Activated CD4-positive, alpha-beta T cell treated with anti-CD3 and anti-CD28 coated beads, Interleukin-2, amount 50 U/mL, for 48 hours (primary cell): ENCODE measurements at regions not wholly inside any gene's neighbourhood (a gene's known extent, or its start where the extent isn't known, plus 50 kb on each side); places are given as distances from the start of the nearest gene placed in this dataset.
"Not testable (repeated sequence)": the region's sequence is repeated elsewhere in the genome, so short reads cannot be mapped to it uniquely, and the experiment has no call there.

Experiments used
- DNase-seq, 2 experiments: peaks; one replicate each; pipeline ENCODE4 v3.0.0-alpha.2; 2020

DNA sequence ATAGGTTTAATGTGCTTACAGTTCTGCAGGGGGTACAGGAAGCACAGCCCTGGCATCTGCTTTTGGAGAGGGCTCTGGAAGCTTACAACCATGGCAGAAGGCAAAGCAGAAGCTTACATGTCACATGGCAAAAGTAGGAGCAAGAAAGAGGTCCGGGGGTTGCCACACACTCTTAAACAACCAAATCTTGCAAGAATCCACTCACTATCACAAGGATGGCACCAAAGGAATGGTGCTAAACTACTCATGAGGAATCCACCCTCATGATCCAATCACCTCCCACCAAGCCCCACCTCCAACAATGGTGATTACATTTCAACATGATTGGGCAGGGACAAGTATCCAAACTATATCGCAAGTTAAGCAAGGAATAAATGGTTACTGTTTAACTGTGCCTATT lies 255.8 kb upstream of the AVPR1A start:
- DNase-seq, result no peak

DNA sequence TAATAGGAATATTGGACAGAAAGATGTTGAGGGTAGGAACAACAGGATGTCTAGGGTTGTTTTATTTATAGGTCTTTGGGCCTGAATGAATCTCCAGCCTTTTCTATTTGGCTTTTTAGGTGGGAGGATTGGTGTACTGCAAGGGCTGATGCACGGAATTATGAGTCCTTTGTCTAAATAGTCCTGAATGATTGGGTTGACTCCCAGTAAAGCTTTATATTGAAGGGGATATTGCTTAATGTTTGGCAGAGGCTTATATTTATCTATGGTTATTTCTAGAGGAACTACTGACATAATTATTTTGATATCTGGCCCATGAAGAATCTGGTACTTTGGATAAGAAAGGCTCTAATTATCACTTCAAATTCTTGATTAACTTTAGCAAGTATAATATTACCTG lies 253.6 kb upstream of the AVPR1A start:
- no peak for DNase-seq

DNA sequence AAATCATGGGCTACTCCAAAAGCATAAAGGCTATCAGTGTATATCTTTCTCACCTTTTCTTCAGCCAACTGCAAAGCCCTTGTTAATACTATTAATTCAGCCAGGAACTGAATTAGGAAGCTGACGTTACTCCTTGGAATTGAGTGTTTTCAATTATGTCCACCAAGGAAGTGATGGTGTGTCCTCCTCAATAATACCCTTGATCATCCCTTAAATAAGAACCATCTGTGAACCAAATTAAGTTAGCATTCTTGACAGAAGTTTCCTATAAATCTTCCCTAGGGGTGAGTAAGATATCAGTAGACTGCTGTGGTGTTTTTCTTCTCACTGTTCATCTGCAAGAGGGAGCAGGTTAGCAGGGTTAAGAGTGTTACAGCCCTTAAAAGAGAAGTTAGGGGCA lies 252.3 kb upstream of the AVPR1A start:
- no peak for DNase-seq

DNA sequence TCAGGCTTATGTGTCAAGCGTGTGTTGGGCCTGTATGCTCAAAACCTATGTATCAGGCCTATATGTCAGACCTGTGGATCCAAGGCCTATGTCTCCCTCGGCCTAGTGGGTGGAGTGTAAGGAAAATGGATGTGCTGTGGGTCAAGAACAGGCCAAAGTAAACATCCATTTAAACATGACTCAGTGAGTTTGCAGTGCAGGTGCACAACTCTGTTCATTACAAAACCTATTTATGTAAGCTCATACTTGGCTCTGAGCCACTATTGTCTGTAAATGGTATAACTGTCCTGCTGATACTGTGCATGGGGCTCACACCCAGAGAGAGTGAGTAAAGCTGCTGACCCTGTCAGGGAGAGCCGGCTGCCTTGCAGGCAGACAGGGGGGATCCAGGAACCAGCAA lies 249.7 kb upstream of the AVPR1A start:
- no peak for DNase-seq

DNA sequence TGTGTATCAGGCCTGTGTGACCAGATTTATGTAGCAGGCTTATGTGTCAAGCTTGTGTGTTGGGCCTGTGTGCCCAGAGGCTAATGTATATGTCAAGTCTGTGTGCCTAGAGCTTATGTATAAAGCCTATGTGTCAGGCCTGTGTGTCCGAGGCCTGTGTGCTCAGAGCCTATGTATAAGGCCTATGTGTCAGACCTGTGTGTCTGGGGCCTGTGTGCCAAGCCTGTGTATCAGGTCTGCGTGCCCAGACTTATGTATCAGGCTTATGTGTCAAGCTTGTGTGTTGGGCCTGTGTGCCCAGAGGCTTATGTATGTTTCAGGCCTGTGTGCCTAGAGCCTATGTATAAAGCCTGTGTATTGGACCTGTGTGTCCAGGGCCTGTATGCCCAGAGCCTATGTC lies 249.3 kb upstream of the AVPR1A start:
- DNase-seq, result no peak

DNA sequence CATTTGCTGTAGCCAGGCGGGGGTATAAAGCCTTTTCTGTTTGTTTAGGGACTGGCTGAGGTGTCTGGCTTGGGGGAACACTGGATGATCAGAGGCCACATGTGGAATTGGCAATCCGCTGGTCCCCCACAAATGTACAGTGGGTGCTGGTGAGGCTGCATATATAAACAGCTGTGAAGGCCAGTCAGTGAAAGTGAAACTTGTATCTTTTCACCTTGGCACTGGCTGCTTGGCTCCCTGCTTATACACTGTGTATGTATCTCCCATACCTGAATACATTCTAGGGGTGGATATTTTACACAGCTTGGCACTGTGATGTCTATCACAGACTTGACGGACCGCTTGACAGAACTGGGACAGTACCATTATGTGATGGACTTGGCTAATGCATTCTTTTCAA lies 246.8 kb upstream of the AVPR1A start:
- DNase-seq, result no peak

DNA sequence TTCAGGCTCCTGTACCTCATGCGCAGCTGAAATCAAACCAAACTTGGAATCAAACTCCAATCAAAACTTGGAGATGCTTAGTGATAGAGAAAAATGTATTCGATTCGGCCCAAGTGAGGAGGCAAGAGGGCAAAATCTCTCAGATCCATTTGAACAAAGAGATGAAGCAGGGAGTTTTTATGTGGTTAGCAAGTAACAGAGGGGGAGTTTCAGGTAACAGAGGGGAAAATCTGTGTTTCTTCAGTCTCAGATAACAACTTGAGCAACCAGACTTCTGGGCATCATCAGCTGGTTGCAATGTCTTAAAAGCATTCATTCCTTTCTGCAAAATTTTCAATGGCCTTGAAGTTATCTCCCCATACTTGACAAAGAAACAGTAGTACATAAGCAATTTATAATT lies 245.1 kb upstream of the AVPR1A start:
- DNase-seq, result no peak

DNA sequence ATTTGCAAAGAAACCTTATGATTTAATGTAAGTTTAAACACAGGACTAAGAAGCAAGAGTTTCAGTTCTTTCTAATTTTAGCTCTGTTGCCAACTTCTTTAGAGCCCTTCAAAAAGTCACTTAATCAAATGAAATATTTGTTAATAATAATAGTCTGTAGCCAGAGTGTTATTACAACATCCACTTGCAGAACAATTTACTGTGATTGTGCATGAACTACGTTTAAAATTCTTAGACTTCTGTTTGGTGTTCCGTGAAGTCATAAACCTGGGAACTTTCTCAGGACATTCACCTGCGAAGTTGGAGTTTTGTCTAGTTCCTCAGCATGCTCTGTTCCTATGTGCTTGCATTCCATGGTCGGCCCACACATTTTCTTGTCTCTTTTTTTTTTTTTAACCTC lies 244.0 kb upstream of the AVPR1A start:
- DNase-seq, result no peak

DNA sequence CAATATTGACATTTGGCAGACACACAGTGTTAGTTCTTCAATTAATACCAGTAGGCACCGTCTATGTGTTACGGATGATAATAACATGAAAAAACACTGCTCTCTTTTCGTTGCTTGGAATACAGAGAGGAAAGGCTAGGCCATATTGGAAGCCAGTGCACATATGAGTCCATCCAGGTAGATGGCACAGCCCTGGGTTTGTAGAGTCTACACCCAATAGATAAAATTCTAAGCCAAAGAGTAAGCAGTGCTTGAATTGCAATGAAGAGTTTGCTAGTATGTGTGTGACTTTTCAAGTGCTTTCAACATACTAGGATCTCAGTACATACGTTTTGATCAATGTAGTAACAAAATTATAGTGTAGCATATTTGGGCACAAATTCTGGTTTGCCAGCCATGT lies 243.3 kb upstream of the AVPR1A start:
- DNase-seq, result no peak

DNA sequence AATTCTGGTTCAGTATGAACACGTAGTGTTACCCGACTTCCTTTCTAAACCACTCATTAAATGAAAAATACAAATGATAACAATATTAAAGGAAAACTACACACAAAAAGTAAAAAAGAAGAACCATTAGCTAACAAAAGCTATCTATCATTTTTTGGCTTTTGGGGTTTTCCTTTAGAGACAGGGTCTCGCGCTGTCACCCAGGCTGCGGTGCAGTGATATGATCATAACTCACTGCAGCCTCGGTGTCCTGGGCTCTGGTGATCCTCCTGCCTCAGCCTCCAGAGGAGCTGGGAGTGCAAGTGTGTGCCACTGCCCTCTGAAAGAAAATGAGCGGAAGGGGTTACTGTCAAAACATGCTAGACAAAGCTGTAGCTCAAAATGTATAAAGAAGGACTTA lies 238.2 kb upstream of the AVPR1A start:
- no peak for DNase-seq

DNA sequence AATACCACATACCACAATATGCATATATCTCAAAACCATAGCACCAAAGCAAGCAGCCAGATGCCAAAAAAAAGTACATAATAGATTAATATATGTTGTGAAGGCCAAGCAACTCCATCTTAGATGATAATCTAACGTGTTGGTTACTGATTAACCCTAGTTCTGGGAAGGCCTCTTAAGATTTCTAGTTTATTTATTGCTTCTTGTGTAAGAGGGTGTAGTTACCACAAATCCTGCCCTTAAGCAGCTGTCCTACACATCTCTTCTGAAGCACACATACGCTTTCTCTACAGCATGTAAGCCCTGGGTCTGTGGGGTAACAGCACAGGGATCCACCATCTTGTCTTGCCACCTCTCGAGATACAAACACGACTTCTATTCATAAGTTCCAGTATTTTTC lies 236.8 kb upstream of the AVPR1A start:
- no peak for DNase-seq

DNA sequence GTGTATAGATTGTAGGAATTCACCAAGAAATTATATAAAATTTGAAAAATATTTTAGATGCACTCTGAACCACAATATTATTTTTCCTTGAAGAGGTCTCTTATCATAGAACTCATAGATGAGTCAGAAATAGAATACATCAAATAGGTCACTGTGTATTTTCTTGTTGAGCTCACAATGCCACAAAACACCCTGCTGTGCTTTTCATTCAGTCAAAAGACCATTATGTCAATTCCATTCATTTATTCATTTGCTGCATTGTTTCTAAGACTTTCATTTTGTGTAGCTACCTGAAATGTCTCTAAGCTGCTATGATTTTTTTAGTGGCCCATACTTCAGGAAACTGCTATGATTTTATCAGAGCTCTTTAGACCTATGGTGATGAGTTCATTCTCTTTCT lies 231.9 kb upstream of the AVPR1A start:
- DNase-seq, result no peak

DNA sequence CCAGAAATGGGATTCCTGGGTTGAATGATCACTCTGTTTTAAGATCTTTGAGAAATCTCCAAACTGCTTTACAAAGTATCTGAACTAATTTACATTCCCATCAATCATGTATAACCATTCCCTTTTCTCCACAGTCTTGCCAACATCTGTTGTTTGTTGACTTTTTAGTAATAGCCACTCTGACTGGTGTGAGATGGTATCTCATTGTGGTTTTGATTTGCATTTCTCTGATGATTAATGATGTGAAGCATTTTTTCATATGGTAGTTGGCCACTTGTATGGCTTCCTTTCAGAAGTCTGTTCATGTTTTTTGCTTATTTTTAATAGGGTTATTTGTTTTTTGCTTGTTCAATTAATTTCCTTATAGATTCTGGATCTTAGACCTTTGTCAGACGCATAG lies 211.8 kb upstream of the AVPR1A start:
- DNase-seq, result no peak

DNA sequence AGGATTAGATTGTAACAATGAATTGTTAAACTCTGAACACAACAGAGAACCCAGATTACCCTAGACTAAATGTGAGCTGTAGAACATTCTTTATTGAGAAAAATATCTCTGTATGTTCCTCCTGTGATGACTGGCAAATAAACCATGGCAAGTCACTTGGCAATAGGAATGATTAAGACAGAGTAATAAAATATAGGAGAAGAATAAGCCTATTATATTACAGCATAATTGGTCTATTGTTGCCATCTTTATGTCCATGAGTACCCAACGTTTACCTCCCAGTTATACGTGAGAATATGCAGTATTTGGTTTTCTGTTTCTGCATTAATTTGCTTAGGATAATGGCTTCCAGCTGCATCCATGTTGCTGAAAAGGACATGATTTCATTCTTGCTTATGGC lies 211.2 kb upstream of the AVPR1A start:
- DNase-seq, result no peak

DNA sequence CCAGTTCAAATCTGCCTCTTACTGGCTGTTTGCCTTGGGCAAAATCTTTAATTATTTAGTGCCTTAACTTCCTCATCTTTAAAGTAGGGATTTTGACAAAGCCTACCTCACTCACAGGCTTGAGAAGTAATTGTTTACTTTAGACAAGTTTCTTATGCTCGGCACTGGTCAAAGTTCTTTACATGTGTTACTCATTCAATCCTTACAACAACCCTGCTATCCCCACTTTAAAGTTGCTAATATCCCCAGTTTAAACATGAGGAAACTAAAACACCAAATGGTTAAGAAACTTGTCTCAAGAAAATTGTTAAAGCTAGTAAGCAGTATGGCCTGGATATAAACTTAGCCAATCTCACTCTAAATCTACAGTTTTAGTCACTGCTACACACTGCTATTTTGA lies 204.0 kb upstream of the AVPR1A start:
- DNase-seq, result no peak

DNA sequence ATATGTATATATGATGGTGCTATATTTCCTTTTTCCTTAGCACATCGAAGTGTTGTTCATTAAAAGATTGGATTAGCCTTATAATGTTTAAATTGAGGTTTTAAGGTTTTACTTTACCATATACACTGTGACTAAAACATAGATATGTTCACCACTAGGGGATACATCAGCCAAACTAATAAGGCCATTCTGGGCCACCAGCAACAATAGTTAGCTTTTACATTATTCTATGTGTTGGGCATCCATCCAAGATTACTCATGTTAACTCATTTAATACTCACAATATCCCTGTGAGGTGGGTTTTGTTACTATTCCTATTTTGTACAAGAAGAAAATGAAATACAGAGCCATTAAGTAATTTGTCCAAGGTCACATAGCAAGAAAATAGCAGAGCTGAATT lies 202.6 kb upstream of the AVPR1A start:
- DNase-seq, result no peak

DNA sequence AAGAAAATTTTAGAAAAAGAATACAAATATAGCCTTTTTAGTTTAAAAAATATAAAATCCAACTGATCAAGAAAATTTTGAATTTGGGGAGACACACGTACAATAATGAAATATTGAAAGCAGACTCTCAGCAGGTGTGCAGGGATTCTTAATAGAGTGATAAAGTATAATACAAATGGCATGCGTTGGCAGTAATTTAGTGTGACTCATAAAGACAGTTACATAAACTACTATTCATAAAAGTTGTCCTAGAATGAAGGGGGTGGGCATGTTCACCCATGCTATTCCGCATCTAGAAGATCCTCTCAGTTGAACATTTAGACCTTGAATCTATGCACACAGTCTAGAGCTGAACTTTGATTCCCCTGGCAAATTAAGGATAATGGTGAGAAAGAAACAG lies 200.4 kb upstream of the AVPR1A start:
- no peak for DNase-seq

DNA sequence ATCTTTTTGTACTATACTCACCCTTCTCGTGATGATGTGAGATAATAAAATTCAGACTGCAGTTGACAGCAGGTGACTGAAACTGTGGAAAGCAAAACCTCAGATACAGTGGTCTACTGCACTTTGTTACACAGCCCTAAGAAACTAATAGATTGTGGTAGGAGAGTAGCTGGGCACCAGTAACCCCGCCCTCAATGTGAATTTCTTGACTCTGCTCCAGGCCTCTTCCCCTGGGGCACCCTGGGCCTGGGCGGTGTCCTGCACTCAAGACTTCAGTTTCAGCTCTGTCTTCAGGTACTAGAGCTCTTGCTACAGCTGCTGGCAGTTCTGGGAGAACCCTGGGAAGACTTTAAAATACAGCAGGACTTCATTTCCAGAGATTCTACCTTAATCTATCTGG lies 197.6 kb upstream of the AVPR1A start:
- DNase-seq, result no peak

DNA sequence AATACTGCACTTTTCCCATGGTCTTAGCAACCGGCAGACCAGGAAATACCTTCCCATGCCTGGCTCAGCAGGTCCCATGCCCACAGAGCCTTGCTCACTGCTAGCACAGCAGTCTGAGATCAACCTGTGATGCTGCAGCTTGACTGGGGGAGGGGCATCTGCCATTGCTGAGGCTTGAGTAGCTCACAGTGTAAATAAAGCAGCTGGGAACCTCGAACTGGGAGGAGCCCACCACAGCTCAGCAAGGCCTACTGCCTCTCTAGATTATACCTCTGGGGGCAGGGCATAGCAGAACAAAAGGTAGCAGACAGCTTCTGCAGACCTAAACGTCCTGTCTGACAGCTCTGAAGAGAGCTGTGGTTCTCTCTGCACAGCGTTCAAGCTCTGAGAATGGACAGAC lies 186.2 kb upstream of the AVPR1A start:
- not testable (repeated sequence) for DNase-seq

DNA sequence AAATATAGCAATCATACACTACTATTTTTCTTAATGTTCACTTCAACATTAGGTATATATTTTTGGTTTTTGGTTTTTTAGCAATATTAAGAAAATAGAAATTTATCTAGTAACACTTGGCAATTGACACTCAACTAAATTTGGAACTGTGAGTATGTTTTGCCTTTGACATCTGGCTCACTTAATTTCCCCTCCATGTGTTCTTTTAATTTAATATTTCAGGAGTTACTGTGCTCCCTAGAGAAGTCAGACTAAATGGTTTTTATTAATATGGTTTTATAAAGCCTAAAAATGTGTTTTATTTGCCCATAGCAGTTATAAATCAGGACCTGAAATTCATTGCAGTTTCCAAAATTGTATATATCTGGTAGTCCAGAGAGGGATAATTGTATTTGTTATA lies 175.3 kb upstream of the AVPR1A start:
- no peak for DNase-seq

DNA sequence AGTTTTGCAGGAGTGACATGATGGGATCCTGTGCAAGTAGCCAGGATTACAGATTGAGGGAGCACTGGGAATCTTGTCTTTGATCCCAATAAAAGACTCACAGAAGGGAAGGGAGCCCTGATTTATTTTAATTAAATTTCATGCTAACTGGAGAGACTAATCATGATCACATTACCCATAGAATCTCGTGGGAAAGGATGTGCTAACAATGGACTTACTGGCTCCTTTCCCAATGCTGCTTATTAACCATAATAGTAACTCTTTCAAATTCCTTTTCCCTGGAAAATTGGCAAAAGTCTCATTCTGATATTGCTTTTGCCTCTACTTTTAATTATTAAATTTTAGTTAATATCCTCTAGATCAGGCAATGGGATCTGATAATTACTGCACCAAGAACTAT lies 174.8 kb upstream of the AVPR1A start:
- DNase-seq, result no peak

DNA sequence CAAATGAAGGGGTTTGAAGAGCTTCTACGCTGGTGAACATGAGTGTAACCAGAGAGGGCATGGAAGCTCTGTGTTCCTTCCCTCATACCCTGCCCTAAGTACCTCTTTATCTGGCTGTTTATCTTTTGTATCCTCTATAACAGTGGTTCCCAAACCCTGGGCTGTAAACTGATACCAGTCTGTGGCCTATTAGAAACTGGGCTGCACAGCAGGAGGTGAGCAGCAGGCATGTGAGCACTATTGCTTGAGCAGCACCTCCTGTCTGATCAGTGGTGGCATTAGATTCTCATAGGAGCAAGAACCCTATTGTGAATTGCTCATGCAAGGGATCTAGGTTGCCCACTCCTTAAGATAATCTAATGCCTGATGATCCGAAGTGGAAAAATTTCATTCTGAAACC lies 172.9 kb upstream of the AVPR1A start:
- DNase-seq, result no peak

DNA sequence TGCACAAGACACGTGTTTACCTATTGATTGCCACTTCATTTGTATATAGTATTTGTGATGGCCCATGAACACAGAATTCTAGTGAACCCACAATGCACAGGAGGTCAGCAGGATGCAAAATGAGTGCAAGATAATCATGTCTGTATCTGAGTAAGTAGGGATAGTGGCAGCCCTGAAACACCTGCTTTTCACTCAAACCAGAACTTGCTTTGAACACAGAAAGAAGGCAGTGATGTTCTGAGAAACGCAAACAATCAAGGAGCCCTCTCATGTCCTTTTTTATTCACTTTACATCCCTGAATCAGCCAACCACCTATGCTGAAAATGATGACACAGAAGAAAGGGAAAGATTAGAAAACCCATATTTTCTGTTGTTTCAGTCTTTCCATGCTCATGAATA lies 170.4 kb upstream of the AVPR1A start:
- DNase-seq, result no peak

DNA sequence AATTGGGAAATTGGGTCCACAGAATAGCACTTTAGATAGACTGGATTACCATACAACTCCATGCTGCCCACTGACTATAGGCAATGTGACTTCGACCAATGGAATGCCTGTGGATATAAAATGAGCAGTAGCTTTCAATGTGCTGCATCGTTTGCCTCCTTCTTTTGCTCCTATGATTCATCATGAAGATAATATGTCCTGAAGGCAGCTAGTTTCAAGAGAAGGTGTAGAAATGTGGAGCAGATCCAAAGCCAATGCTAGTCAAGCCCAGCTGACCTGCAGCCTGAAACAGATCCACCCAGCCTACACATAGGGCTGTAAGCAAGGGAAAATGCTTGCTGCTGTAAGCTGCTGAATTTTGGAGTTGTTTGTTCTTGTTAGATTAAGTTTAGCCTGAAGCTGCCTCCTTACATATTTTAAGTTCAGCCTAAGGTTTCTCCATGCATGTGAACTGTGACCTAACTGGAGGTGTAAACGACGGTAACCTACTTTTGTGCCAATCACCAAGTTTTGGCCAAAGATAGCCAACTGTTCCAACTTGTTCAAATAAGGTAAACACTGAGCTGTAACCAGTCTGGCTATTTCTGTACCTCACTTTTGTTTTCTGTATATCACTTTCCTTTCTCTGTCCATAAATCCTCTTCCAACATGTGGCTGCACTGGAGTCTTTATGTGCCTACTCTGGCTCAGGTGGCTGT lies 169.1 kb upstream of the AVPR1A start:
- DNase-seq, result no peak

DNA sequence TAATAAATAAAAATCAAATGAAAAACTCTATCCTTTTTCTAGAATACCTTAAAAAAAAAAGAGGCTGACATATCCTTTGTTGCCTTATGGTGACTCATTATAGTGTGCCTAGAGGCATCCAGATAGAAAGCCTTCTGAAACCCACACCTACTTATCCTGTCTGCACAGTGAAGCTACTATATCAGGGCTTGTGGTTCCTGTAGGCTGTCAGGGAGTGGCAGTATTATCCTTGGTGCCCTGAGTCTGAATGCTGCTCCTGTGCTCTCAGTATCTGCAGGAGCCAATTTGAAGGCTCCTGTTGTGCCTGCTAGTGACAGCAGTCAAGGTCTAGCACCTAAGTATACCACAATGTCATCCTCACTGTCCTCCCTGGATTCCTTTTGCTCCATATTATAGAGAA lies 168.4 kb upstream of the AVPR1A start:
- no peak for DNase-seq

DNA sequence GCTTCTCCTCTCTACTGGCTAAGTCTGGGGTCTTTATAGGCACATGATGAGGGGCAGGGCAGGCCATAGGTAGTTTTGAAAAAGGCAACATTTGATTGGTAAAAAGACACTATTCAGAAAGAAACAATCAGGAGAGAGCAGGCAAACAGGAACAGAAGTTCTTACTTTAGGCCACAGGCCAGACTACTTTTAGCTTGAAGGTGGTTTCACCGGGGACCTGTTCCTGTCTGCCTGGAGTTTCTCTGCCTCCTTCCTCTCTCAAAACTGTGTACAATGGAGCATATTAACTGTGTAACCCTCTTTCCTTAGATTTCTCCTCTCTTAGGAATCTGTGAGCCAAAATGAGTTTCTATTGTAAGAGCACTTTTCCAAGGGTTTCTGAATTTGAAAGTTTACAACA lies 167.9 kb upstream of the AVPR1A start:
- DNase-seq, result no peak
